HEK293 (cell line): ENCODE measurements at regions not wholly inside any gene's neighbourhood (a gene's known extent, or its start where the extent isn't known, plus 50 kb on each side); places are given as distances from the start of the nearest gene placed in this dataset.

Experiments used
- CTCF ChIA-PET: fragments of 350-600 bp; formaldehyde crosslinking; extraction: SDS; loops from one replicate; lab custom pipeline; 2021; ENCODE audit warnings: antibody characterized with exemption; lab: Yijun Ruan, JAX
- POLR2A ChIA-PET: fragments of 300-600 bp; formaldehyde crosslinking; extraction: SDS; loops from one replicate; lab custom pipeline; 2020; ENCODE audit warnings: antibody characterized with exemption, inconsistent platforms; lab: Yijun Ruan, JAX
- H3K27ac ChIP-seq: fragments of 200-500 bp; sonication (Bioruptor generic); 2 replicates; pipeline ENCODE4 v1.5.1; 2014; ENCODE audit warnings: low read depth, low read length, control low read depth, inconsistent platforms; ENCODE audit errors: extremely low read depth
- H3K36me3 ChIP-seq, 2 experiments: fragments of 200-500 bp in 1 of 2; sonication (Bioruptor generic) in 1 of 2; 1 replicate in 1 of 2; 2 replicates in 1 of 2; pipeline ENCODE4 v1.5.1; 2014 to 2017; ENCODE audit warnings: inconsistent platforms in 2 of 2, low read length in 2 of 2; ENCODE audit not compliant: control insufficient read depth in 2 of 2, insufficient read depth in 1 of 2
- H3K4me1 ChIP-seq: fragments of 200-500 bp; sonication (Bioruptor generic); 2 replicates; pipeline ENCODE4 v1.5.1; 2014; ENCODE audit warnings: mild to moderate bottlenecking, low read length, inconsistent platforms; ENCODE audit not compliant: control insufficient read depth, insufficient read depth
- H3K4me3 ChIP-seq: 2 replicates; pipeline ENCODE4 v1.5.1; 2011; ENCODE audit warnings: low read depth, mild to moderate bottlenecking, control low read depth, low read length, moderate library complexity
- H3K9me3 ChIP-seq: fragments of 200-500 bp; sonication (Bioruptor generic); 2 replicates; pipeline ENCODE4 v1.5.1; 2014; ENCODE audit warnings: low read depth, low read length, inconsistent platforms; ENCODE audit not compliant: control insufficient read depth, insufficient read depth
- HOXD13 ChIP-seq: sonication (generic); formaldehyde crosslinking; IDR thresholded peaks from 2 replicates; pipeline ENCODE4 v1.8.0; 2022; ENCODE audit warnings: missing genetic modification reagents, borderline replicate concordance
- KLF10 ChIP-seq: fragments of 450-650 bp; IDR thresholded peaks from 2 replicates; pipeline ENCODE4 v1.5.1; 2018; ENCODE audit warnings: missing biosample characterization, mild to moderate bottlenecking, missing genetic modification characterization
- MZF1 ChIP-seq: fragments of 450-650 bp; formaldehyde crosslinking; IDR thresholded peaks from 2 replicates; pipeline ENCODE4 v1.5.1; 2017; ENCODE audit warnings: missing biosample characterization, missing genetic modification characterization, borderline replicate concordance
- SCRT1 ChIP-seq: fragments of 450-650 bp; formaldehyde crosslinking; IDR thresholded peaks from 2 replicates; pipeline ENCODE4 v1.5.1; 2016; ENCODE audit warnings: missing biosample characterization, missing genetic modification characterization, borderline replicate concordance
- SP2 ChIP-seq: fragments of 450-650 bp; formaldehyde crosslinking; IDR thresholded peaks from 2 replicates; pipeline ENCODE4 v1.5.1; 2016; ENCODE audit warnings: missing biosample characterization, missing genetic modification characterization
- ZFP69B ChIP-seq: fragments of 450-650 bp; formaldehyde crosslinking; IDR thresholded peaks from 2 replicates; pipeline ENCODE4 v1.5.1; 2016; ENCODE audit warnings: missing biosample characterization, missing genetic modification characterization
- ZNF311 ChIP-seq: fragments of 450-650 bp; formaldehyde crosslinking; IDR thresholded peaks from 2 replicates; pipeline ENCODE4 v1.5.1; 2017; ENCODE audit warnings: missing biosample characterization, missing genetic modification characterization, borderline replicate concordance
- ZNF391 ChIP-seq: fragments of 450-650 bp; formaldehyde crosslinking; IDR thresholded peaks from 2 replicates; pipeline ENCODE4 v1.5.1; 2016; ENCODE audit warnings: low read depth, missing biosample characterization, missing genetic modification characterization, borderline replicate concordance
- ZNF394 ChIP-seq: fragments of 450-650 bp; formaldehyde crosslinking; IDR thresholded peaks from 2 replicates; pipeline ENCODE4 v1.5.1; 2016; ENCODE audit warnings: missing biosample characterization, missing genetic modification characterization, mild to moderate bottlenecking, moderate library complexity, borderline replicate concordance
- ZNF510 ChIP-seq: fragments of 450-650 bp; formaldehyde crosslinking; IDR thresholded peaks from 2 replicates; pipeline ENCODE4 v1.5.1; 2018; ENCODE audit warnings: mild to moderate bottlenecking, missing genetic modification characterization, missing biosample characterization; ENCODE audit not compliant: insufficient replicate concordance
- ZNF521 ChIP-seq: fragments of 450-650 bp; formaldehyde crosslinking; IDR thresholded peaks from 2 replicates; pipeline ENCODE4 v1.5.1; 2017; ENCODE audit warnings: missing biosample characterization, mild to moderate bottlenecking, missing genetic modification characterization
- ZNF571 ChIP-seq: fragments of 450-650 bp; formaldehyde crosslinking; IDR thresholded peaks from 2 replicates; pipeline ENCODE4 v1.5.0; 2017; ENCODE audit warnings: missing biosample characterization, missing genetic modification characterization
- ZNF792 ChIP-seq: fragments of 450-650 bp; formaldehyde crosslinking; IDR thresholded peaks from 2 replicates; pipeline ENCODE4 v1.5.1; 2016; ENCODE audit warnings: missing biosample characterization, missing genetic modification characterization
- TF ChIP-seq, protein P1 (sequence below): fragments of 450-650 bp; formaldehyde crosslinking; IDR thresholded peaks from 2 replicates; pipeline ENCODE4 v1.5.1; 2016; ENCODE audit warnings: missing biosample characterization, missing genetic modification characterization, borderline replicate concordance
- TF ChIP-seq, protein P2 (sequence below): fragments of 450-650 bp; formaldehyde crosslinking; IDR thresholded peaks from 2 replicates; pipeline ENCODE4 v1.5.1; 2016; ENCODE audit warnings: missing biosample characterization, missing genetic modification characterization
- TF ChIP-seq, protein P3 (sequence below): sonication (generic); formaldehyde crosslinking; IDR thresholded peaks from 2 replicates; pipeline ENCODE4 v1.8.1; 2022; ENCODE audit warnings: mild to moderate bottlenecking, moderate library complexity, missing genetic modification reagents
- TF ChIP-seq, protein P4 (sequence below): fragments of 450-650 bp; formaldehyde crosslinking; IDR thresholded peaks from 2 replicates; pipeline ENCODE4 v1.5.1; 2017; ENCODE audit warnings: missing biosample characterization, missing genetic modification characterization

DNA sequence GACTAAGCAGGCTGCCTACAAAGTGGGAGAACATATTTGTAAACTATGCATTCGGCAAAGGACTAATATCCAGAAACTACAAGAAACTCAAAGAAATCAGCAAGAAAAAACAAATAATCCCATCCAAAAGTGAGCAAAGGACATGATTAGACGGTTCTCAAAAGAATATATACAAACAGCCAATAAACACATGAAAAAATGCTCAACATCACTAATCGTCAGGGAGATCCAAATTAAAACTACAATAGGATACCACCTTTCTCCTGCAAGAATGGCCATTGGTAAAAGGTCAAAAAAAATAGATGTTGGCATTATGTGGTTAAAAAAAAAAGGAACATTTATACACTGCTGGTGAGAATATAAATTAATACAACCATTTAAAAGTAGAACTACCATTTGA lies 259.6 kb upstream of the SLITRK3 start:
- Histone ChIP-seq H3K27ac (no peak overlapping the region), H3K4me1 (no peaks in the 10 kb centered on the region), H3K36me3 (no peaks in the 10 kb centered on the region), H3K4me3 (no peak overlapping the region), H3K9me3 (no peaks in the 10 kb centered on the region)
- CTCF ChIA-PET: no interaction called here
- TF ChIP-seq ZNF571 (tag by site-specific recombination) (no peak), ZNF311 (no peak), ZNF521 (tag by site-specific recombination) (no peak), ZNF391 (tag by site-specific recombination) (no peak), SP2 (tag by site-specific recombination) (no peak), SCRT1 (no peak), KLF10 (no peak), HOXD13 (CRISPR knock-in tag) (no peak), MZF1 (tag by site-specific recombination) (no peak)
- TF ChIP-seq, protein P1, sequence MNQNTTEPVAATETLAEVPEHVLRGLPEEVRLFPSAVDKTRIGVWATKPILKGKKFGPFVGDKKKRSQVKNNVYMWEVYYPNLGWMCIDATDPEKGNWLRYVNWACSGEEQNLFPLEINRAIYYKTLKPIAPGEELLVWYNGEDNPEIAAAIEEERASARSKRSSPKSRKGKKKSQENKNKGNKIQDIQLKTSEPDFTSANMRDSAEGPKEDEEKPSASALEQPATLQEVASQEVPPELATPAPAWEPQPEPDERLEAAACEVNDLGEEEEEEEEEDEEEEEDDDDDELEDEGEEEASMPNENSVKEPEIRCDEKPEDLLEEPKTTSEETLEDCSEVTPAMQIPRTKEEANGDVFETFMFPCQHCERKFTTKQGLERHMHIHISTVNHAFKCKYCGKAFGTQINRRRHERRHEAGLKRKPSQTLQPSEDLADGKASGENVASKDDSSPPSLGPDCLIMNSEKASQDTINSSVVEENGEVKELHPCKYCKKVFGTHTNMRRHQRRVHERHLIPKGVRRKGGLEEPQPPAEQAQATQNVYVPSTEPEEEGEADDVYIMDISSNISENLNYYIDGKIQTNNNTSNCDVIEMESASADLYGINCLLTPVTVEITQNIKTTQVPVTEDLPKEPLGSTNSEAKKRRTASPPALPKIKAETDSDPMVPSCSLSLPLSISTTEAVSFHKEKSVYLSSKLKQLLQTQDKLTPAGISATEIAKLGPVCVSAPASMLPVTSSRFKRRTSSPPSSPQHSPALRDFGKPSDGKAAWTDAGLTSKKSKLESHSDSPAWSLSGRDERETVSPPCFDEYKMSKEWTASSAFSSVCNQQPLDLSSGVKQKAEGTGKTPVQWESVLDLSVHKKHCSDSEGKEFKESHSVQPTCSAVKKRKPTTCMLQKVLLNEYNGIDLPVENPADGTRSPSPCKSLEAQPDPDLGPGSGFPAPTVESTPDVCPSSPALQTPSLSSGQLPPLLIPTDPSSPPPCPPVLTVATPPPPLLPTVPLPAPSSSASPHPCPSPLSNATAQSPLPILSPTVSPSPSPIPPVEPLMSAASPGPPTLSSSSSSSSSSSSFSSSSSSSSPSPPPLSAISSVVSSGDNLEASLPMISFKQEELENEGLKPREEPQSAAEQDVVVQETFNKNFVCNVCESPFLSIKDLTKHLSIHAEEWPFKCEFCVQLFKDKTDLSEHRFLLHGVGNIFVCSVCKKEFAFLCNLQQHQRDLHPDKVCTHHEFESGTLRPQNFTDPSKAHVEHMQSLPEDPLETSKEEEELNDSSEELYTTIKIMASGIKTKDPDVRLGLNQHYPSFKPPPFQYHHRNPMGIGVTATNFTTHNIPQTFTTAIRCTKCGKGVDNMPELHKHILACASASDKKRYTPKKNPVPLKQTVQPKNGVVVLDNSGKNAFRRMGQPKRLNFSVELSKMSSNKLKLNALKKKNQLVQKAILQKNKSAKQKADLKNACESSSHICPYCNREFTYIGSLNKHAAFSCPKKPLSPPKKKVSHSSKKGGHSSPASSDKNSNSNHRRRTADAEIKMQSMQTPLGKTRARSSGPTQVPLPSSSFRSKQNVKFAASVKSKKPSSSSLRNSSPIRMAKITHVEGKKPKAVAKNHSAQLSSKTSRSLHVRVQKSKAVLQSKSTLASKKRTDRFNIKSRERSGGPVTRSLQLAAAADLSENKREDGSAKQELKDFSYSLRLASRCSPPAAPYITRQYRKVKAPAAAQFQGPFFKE (tag by site-specific recombination): no peak
- TF ChIP-seq, protein P2, sequence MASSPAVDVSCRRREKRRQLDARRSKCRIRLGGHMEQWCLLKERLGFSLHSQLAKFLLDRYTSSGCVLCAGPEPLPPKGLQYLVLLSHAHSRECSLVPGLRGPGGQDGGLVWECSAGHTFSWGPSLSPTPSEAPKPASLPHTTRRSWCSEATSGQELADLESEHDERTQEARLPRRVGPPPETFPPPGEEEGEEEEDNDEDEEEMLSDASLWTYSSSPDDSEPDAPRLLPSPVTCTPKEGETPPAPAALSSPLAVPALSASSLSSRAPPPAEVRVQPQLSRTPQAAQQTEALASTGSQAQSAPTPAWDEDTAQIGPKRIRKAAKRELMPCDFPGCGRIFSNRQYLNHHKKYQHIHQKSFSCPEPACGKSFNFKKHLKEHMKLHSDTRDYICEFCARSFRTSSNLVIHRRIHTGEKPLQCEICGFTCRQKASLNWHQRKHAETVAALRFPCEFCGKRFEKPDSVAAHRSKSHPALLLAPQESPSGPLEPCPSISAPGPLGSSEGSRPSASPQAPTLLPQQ (tag by site-specific recombination): no peak
- TF ChIP-seq, protein P3, sequence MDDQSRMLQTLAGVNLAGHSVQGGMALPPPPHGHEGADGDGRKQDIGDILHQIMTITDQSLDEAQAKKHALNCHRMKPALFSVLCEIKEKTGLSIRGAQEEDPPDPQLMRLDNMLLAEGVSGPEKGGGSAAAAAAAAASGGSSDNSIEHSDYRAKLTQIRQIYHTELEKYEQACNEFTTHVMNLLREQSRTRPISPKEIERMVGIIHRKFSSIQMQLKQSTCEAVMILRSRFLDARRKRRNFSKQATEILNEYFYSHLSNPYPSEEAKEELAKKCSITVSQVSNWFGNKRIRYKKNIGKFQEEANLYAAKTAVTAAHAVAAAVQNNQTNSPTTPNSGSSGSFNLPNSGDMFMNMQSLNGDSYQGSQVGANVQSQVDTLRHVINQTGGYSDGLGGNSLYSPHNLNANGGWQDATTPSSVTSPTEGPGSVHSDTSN: no peak
- POLR2A ChIA-PET: no interaction called here

DNA sequence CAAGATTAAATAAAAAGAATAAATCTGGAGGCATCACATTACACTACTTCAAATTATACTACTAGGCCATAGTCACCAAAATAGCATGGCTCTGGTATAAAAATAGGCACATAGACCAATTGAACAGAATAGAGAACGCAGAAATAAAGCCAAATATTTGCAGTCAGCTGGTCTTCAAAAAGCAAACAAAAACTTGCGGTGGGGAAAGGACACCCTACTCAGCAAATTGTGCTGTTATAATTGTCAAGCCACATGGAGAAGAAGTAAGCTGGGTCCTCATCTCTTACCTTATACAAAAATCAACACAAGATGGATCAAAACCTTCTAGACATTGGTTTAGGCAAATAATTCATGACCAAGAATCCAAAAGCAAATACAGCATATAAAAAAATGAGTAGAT lies 259.2 kb upstream of the SLITRK3 start:
- TF ChIP-seq ZNF510 (tag by site-specific recombination) (no peak), ZFP69B (tag by site-specific recombination) (no peak), ZNF394 (tag by site-specific recombination) (no peak), ZNF792 (tag by site-specific recombination) (no peak)
- TF ChIP-seq, protein P4, sequence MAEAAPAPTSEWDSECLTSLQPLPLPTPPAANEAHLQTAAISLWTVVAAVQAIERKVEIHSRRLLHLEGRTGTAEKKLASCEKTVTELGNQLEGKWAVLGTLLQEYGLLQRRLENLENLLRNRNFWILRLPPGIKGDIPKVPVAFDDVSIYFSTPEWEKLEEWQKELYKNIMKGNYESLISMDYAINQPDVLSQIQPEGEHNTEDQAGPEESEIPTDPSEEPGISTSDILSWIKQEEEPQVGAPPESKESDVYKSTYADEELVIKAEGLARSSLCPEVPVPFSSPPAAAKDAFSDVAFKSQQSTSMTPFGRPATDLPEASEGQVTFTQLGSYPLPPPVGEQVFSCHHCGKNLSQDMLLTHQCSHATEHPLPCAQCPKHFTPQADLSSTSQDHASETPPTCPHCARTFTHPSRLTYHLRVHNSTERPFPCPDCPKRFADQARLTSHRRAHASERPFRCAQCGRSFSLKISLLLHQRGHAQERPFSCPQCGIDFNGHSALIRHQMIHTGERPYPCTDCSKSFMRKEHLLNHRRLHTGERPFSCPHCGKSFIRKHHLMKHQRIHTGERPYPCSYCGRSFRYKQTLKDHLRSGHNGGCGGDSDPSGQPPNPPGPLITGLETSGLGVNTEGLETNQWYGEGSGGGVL (tag by site-specific recombination): no peak
- ChIA-PET CTCF (interaction anchor here (0.6 kb wide), 1 partner anchor 109 kb away, joined by 5 read pairs; no protein-coding TSS in a partner anchor), POLR2A (no interaction called here)
- no peak overlapping the region for H3K4me3 ChIP-seq
- no peaks in the 10 kb centered on the region for H3K4me1 ChIP-seq
- H3K36me3 ChIP-seq: no peaks in the 10 kb centered on the region
- H3K9me3 ChIP-seq: no peaks in the 10 kb centered on the region
- no peak overlapping the region for H3K27ac ChIP-seq
